Caco-2 (cell line): ENCODE measurements at regions not wholly inside any gene's neighbourhood (a gene's known extent, or its start where the extent isn't known, plus 50 kb on each side); places are given as distances from the start of the nearest gene placed in this dataset.

Experiments
- BruUV-seq: library from RNA; stranded (reverse); fragments of 400-500 nt; replicated peaks from 2 replicates; lab custom pipeline; 2021; lab: Mats Ljungman, UMichigan
- CTCF ChIA-PET: fragments of 300-600 bp; sonication (Branson Sonifier 250); formaldehyde crosslinking; loops from one replicate; lab custom pipeline; 2022; ENCODE audit warnings: antibody characterized with exemption; lab: Charles Lee
- POLR2A ChIA-PET: fragments of 300-600 bp; sonication (Branson Sonifier 250); formaldehyde crosslinking; loops from one replicate; lab custom pipeline; 2022; ENCODE audit warnings: antibody characterized with exemption; lab: Charles Lee
- DNase-seq, 2 experiments: peaks; one replicate each; pipeline versions ENCODE4 v3.0.0 to v3.0.0-alpha.2; 2020 to 2022
- H3K27me3 ChIP-seq: replicated peaks from 2 replicates; pipeline ENCODE4 v1.6.0; 2011; ENCODE audit warnings: low read length; ENCODE audit not compliant: control insufficient read depth, insufficient read depth
- H3K36me3 ChIP-seq: 2 replicates; pipeline ENCODE4 v1.5.1; 2011; ENCODE audit warnings: low read length; ENCODE audit not compliant: control insufficient read depth, insufficient read depth
- H3K4me1 ChIP-seq: fragments of 250-450 bp; sonication (Bioruptor Pico); 2 replicates; pipeline ENCODE4 v1.5.1; 2020; ENCODE audit warnings: mild to moderate bottlenecking
- H3K4me3 ChIP-seq: 2 replicates; pipeline ENCODE4 v1.5.1; 2011; ENCODE audit warnings: low read depth, mild to moderate bottlenecking, control low read depth, low read length
- H3K9me3 ChIP-seq: fragments of 250-450 bp; sonication (Bioruptor Pico); 2 replicates; pipeline ENCODE4 v1.5.1; 2020; ENCODE audit warnings: mild to moderate bottlenecking, moderate library complexity
- H3K27ac Mint-ChIP-seq: one replicate; pipeline ENCODE4 v1.8.0; 2022; ENCODE audit warnings: mixed read lengths; ENCODE audit not compliant: unreplicated experiment
- H3K27me3 Mint-ChIP-seq: one replicate; pipeline ENCODE4 v1.8.0; 2022; ENCODE audit warnings: mixed read lengths; ENCODE audit not compliant: insufficient read depth, unreplicated experiment
- H3K36me3 Mint-ChIP-seq: one replicate; pipeline ENCODE4 v1.8.0; 2022; ENCODE audit warnings: mild to moderate bottlenecking, mixed read lengths; ENCODE audit not compliant: insufficient read depth, unreplicated experiment
- H3K4me1 Mint-ChIP-seq: one replicate; pipeline ENCODE4 v1.8.0; 2022; ENCODE audit warnings: low read depth, mixed read lengths; ENCODE audit not compliant: unreplicated experiment
- H3K4me3 Mint-ChIP-seq: one replicate; pipeline ENCODE4 v1.8.0; 2022; ENCODE audit warnings: mild to moderate bottlenecking, moderate library complexity, mixed read lengths; ENCODE audit not compliant: unreplicated experiment
- H3K9me3 Mint-ChIP-seq: one replicate; pipeline ENCODE4 v1.8.0; 2022; ENCODE audit warnings: mixed read lengths; ENCODE audit not compliant: unreplicated experiment
- intact Hi-C: fragments of 100-400 bp; cut with micrococcal nuclease; formaldehyde crosslinking; loops from one replicate; pipeline ENCODE4 v1.10.0; 2022; ENCODE audit not compliant: unreplicated experiment
- TF ChIP-seq, protein P1 (sequence below), 2 experiments: fragments of 200-600 bp in 1 of 2; IDR thresholded peaks; 1 replicate in 1 of 2; 2 replicates in 1 of 2; pipeline versions ENCODE4 v1.5.1 to v1.8.0; 2011 to 2022; ENCODE audit warnings: antibody characterized with exemption in 1 of 2, control low read depth in 1 of 2, inconsistent platforms in 1 of 2, low read depth in 1 of 2, low read length in 1 of 2, mild to moderate bottlenecking in 1 of 2, moderate library complexity in 1 of 2; ENCODE audit not compliant: insufficient read depth in 1 of 2, severe bottlenecking in 1 of 2, unreplicated experiment in 1 of 2

DNA sequence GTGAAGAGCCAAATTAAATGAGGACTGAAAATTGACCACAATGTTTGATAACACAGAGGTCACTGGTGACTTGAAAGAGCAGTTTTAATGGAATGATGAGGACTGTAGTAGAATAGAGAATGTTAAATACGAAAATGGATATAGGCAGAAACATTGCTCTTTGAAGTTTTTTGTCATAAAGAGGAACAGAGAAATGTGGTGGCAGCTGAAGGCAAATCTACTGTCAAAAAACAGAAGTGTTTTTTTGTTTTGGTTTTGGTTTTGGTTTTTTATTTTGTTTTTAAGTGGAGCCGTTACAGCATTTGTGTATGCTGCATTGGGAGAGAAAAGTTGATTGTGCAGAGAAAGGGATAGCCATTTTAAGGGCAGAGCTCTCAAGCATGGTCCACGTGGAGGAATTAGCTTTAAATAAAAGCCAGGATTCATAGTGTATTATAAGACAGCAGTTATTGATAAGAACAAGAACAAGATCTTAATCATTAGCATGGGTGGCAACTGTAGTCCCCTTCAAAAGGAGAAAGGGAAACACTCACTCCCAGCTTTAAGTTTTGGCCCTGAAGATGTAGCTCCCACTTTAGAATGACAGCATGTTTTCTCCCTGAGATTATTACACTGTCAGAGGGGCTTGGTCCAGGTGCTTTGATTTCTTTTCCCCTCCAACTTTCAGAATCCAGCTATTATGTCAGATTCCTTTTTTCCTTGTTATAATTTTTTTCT lies 156.7 kb upstream of the BET1 start:
- ChIA-PET CTCF (no interaction called here), POLR2A (no interaction called here)
- DNase-seq, result no peak
- Histone ChIP-seq H3K9me3 (no peaks in the 10 kb centered on the region), H3K4me1 (no peaks in the 10 kb centered on the region), H3K4me3 (no peak overlapping the region), H3K27me3 (no peaks in the 10 kb centered on the region), H3K36me3 (no peaks in the 10 kb centered on the region)
- Mint-ChIP-seq H3K4me1 (no peaks in the 10 kb centered on the region), H3K36me3 (no peaks in the 10 kb centered on the region), H3K27me3 (peaks cover 3% of the 10 kb centered on the region), H3K27ac (no peak overlapping the region), H3K9me3 (no peaks in the 10 kb centered on the region), H3K4me3 (no peak overlapping the region)
- TF ChIP-seq, protein P1, sequence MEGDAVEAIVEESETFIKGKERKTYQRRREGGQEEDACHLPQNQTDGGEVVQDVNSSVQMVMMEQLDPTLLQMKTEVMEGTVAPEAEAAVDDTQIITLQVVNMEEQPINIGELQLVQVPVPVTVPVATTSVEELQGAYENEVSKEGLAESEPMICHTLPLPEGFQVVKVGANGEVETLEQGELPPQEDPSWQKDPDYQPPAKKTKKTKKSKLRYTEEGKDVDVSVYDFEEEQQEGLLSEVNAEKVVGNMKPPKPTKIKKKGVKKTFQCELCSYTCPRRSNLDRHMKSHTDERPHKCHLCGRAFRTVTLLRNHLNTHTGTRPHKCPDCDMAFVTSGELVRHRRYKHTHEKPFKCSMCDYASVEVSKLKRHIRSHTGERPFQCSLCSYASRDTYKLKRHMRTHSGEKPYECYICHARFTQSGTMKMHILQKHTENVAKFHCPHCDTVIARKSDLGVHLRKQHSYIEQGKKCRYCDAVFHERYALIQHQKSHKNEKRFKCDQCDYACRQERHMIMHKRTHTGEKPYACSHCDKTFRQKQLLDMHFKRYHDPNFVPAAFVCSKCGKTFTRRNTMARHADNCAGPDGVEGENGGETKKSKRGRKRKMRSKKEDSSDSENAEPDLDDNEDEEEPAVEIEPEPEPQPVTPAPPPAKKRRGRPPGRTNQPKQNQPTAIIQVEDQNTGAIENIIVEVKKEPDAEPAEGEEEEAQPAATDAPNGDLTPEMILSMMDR (IDR thresholded peaks at IDR 0.05; ENCODE audit: insufficient read depth in 1 of 2, low read depth in 1 of 2, low read length in 1 of 2, severe bottlenecking in 1 of 2, unreplicated experiment in 1 of 2), result no peak
- intact Hi-C loops, result no loop called here
- BruUV-seq, result no TSS peak

DNA sequence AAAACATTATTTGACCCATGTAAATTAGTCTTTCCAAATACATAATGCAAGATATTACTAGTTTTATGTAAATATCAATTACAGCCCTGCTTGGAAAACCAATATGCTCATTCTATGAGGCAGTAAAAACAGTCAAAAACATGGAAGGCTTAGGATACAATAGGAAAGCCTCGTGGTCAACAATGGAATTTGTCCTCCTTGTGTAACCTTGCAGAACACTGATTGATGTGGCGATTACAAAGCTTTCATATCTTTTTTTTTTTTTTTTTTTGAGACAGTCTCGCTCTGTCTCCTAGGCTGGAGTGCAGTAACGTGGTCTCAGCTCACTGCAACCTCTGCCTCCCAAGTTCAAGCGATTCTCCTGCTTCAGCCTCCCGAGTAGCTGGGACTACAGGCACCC lies 157.3 kb upstream of the BET1 start:
- intact Hi-C loops, result no loop called here
- H3K36me3 Mint-ChIP-seq, result no peaks in the 10 kb centered on the region
- H3K9me3 Mint-ChIP-seq, result no peaks in the 10 kb centered on the region
- Histone ChIP-seq H3K36me3 (no peaks in the 10 kb centered on the region), H3K9me3 (no peaks in the 10 kb centered on the region), H3K27me3 (no peaks in the 10 kb centered on the region), H3K4me1 (no peaks in the 10 kb centered on the region), H3K4me3 (no peak overlapping the region)
- DNase-seq, result no peak
- no peaks in the 10 kb centered on the region for H3K4me1 Mint-ChIP-seq
- TF ChIP-seq, protein P1 (IDR thresholded peaks at IDR 0.05; ENCODE audit: insufficient read depth in 1 of 2, low read depth in 1 of 2, low read length in 1 of 2, severe bottlenecking in 1 of 2, unreplicated experiment in 1 of 2), result no peak
- peaks cover 3% of the 10 kb centered on the region for H3K27me3 Mint-ChIP-seq
- H3K27ac Mint-ChIP-seq, result no peak overlapping the region
- H3K4me3 Mint-ChIP-seq, result no peak overlapping the region
- no TSS peak for BruUV-seq
- CTCF ChIA-PET, result no interaction called here
- POLR2A ChIA-PET, result no interaction called here

DNA sequence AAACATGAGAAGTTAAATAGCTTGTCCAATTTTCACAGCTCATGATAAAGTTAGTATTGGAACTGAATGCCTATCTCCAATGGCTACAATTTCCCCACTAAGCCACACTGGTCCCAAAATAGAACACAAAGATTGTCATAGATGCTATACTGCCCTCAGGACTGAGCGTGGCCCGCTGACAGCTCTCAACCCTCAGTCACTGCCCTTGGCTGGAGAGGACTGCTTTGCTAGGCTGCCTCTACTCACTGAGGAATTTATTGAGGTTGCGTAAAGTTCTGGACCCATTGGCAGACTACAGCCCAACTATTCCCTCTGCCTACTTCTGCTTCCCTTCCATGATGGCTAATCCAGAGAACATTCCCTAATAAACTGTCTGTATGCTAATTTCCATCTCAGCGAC lies 165.5 kb upstream of the BET1 start:
- Mint-ChIP-seq H3K27me3 (no peaks in the 10 kb centered on the region), H3K9me3 (no peaks in the 10 kb centered on the region), H3K27ac (no peak overlapping the region), H3K4me1 (no peaks in the 10 kb centered on the region), H3K4me3 (no peak overlapping the region), H3K36me3 (no peaks in the 10 kb centered on the region)
- Histone ChIP-seq H3K4me3 (no peak overlapping the region), H3K27me3 (no peaks in the 10 kb centered on the region), H3K9me3 (no peaks in the 10 kb centered on the region), H3K36me3 (no peaks in the 10 kb centered on the region), H3K4me1 (0 out of 2 replicates have a peak, but pooled peaks cover 5% of the 10 kb centered on the region)
- BruUV-seq, result no TSS peak
- DNase-seq, result no peak
- intact Hi-C loops, result no loop called here
- TF ChIP-seq, protein P1 (IDR thresholded peaks at IDR 0.05; ENCODE audit: insufficient read depth in 1 of 2, low read depth in 1 of 2, low read length in 1 of 2, severe bottlenecking in 1 of 2, unreplicated experiment in 1 of 2), result no peak
- CTCF ChIA-PET, result no interaction called here
- POLR2A ChIA-PET, result no interaction called here
